Frontal cortex (tissue), 3 donors: ENCODE measurements at regions not wholly inside any gene's neighbourhood (a gene's known extent, or its start where the extent isn't known, plus 50 kb on each side); places are given as distances from the start of the nearest gene placed in this dataset.

Experiments
- DNase-seq, 2 donors: peaks; one replicate each; pipeline ENCODE4 v3.0.0; 2012; ENCODE audit warnings: low spot score in 2 of 2
- FAIRE-seq: peaks from 2 replicates; lab custom pipeline; 2012; peaks lifted over from hg19 to GRCh38; lab: Jason Lieb, UNC
- donor health status: control.
- donor health status: control.
- donor health status: control.

DNA sequence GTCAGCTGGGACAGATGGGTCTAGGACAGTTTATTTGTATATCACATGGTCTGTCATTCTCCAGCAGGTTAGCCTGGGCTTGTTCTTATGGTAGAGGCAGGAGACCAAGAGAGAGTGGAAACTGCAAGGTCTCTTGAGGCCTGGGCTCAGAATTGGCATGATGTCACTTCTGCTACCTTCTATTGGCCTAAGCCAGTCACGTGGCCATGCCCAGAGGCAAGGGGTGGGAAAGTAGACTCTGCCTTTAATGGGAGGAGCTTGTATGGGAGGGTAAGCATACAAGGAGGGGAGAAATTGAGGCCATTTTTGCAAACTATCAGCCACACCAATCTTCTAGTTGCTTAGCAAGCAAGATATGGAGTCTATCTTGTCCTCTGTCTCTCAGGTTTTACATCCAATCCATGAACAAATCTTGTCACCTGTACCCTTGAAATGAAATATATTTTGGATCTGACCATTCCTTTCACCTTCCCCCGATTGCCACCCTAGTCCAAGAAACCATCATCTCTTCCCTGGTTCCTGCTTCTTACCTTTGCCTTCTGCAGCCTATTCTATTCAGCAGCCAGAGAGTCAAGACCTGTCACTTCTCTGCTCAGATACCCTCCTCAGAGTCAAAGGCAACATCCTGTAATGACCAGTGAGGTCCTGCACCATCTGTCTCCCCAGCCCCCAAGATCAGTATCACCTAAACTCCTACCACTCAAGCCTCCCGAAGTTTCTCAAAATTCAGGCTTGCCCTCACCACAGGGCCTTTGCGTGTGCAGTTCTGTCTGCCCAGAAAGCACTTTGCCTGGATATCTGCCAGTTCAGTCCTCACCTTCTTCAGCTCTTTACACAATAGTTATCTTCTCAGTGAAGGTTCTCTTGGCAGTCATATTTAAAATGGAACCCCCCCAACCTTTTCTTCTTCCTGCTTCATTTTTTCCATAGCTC, 240.0 kb downstream of the LOXHD1 start:
- no peak for DNase-seq
- FAIRE-seq, result no peak

DNA sequence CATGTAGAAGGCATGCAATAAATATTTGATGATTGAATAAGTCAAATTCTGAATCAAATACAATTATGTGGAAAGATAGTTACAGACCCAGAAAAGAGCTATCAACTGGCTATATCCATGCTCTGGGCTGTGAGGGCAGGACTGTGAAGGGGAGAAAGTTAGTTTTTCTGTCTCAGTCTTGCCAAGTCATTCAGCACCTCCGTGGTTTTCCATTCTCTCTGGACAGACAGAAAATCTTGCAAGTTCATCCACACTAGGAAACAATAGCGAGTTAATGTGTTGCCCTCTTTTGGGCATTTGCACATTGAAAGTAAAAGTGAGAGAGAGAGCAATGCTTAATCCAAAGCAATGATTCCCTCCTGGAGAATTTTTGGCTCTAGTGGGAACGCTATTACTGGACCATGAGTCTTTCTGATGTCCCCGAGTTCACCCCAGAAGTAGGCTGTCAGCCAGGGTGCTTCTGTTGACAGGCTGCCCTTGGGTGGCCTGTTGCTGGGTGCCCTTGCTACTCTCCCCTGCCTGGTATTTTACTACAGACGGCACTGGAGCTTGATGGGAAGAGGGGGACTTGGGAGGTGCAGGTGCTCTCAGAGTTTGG, 238.3 kb downstream of the LOXHD1 start:
- no peak for DNase-seq
- FAIRE-seq, result no peak

DNA sequence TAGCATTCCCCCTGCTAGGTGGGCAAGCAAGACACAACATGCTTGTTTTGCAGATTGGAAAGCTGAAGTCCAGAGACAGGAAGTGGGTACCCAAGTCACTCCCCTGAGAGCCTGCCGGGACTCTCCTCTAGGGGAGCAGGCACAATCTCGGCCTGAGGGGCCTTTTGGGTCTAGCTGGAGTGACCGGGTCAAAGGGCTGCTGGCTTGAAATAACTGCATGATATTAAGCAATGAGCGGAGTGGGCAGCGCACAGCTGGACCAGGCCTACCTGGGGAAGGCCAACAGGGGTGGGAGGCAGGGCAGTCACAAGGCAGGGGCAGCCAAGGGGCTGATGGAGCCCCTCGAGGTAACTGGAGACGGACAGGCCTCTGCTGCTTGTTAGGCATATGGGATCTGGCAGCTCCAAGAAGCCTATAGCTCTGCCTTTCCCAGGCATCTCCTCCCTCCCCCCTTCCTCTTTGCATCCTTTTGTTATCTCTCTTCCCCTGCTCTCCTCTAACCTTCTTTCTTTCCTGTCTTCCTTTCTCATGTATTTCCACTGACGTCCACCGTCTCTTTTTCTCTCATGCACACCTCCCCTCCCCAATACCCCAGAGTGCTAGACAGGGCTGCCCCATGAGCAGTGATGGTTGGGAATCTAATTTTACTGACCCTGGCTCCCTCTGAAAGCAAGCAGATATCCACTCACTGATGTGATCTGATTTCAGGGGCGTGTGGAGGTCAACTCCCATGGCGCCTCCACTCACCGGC, 237.5 kb downstream of the LOXHD1 start:
- DNase-seq, result no peak
- FAIRE-seq, result no peak

DNA sequence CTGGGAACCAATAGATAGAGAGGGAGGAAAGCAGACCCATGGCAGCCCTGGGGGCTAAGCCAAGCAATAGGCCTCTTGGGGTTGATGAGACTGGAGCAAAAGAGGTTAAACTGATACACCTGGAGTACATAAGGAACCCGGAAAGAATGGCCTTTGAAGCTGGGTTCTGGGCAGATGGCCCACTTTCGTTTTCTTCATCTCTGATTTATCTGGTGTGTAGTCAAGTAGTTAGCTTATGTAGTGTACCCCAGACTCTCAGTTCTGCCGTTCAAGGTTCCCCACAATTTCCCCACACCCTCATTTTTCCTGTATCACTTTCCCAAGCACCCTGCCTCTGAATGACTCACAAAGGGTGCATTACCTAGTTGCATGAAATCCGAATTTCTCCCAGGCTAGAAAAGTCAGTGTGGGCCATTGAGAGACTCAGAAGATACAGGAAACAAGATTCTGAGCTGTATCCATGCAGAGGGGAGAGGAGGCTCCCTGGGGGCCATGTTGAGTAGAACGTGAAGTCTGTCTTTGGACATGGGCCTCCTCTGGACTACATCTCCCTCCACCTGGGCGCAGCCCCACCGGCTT, 235.0 kb downstream of the LOXHD1 start:
- FAIRE-seq, result no peak
- no peak for DNase-seq

DNA sequence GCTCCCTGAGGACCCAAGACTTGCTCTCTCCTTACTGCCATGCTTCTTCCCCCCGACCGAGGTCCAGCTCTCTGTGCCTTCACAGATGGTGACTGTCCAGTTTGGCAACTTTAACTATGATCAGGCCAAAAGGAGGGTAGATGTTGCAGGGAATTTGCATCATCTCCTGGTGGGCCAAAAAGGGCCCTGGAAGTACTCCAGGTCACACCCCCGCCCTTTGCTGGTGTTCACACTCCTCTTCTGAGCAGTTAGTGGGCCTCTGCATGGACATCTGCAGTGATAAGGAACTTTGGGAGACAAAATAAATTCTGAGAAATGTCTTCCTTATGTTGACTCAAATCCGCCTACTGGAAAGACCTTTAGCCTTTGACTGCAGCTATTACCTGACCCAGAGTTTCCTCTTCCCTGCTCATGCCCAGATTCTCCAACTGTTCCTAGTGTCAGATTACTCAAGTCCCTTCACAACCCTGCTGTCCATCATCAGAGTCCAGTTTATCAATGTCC, 234.4 kb downstream of the LOXHD1 start:
- DNase-seq (no peak), FAIRE-seq (no peak)

DNA sequence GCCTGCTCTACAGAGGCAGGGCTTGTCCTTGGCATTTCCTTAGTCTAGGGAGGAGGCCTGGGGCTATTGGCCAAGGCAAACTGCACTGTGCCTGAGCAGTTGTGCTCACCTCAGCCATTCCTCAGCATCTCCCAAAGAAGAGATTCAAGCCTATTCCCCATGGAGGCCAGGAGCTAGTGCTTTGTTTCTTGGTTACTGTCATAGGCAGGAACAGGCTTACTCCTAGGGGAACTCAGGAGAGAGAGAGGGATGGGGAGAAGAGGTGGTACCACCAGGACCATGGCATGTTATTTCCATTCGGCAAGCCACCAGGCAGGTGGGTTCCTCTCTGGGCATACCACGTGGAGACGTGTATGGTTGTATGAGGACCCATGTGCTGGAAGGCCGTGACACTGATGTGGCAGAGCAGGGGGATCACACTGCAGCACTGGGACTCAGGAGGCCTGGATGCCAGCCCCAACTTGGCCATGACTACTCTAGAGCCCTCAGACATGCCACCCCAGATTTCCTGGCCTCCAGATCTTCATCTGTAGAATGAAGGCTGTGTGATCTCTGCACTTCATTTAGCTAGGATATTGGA, 233.7 kb downstream of the LOXHD1 start:
- no peak for FAIRE-seq
- DNase-seq, result no peak

DNA sequence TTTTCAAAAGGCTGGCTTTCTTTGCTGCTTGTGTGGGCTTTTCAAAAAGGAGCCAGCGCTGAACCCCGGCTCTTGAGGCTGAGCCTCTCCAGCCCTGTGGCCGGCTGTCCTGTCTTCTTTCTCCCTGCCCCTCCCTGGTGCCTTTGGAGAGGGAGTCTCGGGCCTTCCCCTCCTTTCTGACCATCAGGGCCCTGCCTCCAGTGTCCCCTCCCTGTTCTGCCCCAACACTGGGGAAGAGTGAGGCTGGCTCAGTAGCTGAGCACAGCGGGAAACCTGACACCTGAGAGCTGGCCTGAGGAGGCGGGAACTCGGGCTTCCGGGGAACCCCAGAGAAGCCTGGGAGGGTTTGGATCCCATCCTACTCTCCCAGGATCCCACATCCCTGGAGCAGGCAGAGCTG, 232.1 kb downstream of the LOXHD1 start:
- DNase-seq, result no peak
- FAIRE-seq, result no peak

DNA sequence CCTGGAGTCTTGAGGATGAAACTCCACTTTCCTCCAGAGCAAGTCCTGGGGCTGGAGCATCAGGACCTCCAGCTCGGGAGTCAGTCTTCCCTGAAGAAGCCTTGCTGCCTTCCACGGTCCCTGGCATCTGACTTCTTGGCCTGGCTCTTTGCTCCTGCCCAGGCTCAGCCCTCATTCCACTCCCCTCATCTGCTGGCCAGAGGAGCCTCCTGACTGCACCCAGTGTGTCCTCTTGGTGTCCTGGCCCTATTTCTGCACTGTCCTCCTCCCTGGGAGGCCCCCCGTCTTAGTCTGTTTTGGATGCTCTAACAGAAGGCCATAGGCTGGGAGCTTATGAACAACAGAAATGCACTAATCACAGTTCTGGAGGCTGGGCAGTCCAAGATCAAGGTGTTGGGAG, 231.5 kb downstream of the LOXHD1 start:
- no peak for DNase-seq
- no peak for FAIRE-seq

DNA sequence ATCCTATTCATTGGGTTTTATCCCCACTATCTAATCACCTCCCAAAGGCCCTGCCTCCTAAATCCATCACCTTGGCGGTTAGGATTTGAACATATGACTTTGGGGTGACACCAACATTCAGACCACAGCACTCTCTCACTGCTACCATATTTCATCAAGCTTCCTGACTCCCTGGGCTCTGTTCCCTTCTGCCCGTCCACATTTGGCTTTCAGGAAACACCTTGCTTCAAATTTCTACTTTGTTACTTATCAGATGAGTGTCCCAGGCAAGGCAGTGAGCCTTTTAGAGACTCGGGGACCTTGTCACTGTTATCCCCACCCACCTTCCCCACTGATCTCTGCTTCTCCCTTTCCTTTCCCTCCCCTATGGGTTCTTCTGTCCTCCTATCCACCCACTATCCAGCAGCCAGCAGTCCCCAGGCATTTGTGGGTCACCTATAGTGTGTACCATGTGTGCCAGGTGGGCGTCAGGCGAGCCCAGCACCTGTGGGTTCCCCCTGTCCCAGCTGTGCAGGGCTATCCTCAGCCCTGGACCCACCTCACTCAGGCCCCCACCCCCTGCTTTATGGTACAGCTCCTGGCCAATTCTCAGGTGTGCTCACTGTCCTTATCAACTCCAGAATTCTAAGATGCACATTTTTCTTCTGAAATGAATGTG, 230.9 kb downstream of the LOXHD1 start:
- FAIRE-seq, result no peak
- no peak for DNase-seq

DNA sequence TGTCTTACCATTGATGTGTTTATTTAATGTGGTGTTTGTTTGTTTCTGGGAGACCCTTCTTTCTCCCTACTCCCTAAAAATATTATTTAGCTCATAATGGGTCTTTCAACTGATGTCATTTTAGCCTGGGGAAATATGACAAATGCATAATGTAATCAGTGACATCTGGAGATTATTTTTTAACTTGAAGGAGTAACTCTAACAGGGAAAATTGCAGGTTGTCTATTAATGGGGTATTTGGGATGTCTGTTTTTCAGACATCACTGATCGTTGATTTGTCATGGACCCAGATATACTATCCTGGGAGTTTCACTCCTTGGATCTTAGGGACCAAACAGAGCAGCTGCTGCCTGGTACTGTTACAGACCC, 230.4 kb downstream of the LOXHD1 start:
- FAIRE-seq (no peak), DNase-seq (no peak)
